ENCODE measurements at regions not wholly inside any gene's neighbourhood (a gene's known extent, or its start where the extent isn't known, plus 50 kb on each side); places are given as distances from the start of the nearest gene placed in this dataset.

DNA sequence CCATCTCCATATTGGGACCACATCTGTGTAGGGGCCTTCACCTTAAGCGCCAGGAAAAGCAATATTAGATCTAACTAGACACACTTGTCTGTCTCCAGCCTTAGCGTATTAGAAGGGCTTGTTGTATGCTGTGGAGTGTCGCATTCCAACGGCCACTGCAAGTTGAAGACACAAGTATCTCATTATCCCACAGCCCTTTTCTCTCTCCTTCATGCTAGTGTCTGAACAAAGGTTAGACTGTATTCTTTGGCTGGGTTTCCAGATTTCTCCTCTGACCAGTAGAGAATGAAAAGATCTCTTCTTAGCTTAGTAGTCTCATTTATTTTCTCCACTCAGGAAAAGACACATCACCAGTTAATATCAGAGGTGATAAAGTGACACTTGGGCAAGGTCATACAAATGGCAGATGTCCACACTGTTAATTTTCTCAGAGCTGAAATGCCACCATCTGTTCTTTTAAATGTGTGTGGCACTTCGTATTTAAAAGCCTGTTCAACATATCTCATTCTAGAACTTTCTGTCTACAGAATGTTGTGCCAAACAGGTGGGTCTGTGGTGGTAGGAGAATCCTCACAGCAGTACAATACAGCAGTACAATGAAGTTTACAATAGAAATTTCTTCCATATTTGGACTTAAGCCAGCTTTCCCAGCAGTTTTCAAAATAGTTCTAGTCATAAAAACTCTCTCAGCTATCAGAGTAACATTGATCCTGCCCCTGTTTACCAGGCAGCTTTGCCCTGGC, 94.0 kb upstream of the ITGA6 start:
- FAIRE-seq = no peak

DNA sequence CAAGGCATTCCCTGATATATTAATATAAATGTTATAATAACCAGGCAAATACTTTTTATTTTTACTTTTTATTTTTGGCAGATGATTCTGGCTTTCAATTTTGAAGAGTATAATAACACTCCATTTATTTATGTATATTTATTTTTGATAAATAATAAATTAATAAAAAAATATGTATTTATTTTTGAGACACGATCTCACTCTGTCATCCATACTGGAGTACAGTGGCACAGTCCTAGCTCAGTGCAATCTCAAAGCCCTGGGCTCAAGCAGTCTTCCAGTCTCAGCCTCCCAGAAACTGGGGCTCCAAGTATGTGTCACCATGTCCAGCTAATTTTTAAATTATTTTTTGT, 93.4 kb upstream of the ITGA6 start:
- no peak for FAIRE-seq

DNA sequence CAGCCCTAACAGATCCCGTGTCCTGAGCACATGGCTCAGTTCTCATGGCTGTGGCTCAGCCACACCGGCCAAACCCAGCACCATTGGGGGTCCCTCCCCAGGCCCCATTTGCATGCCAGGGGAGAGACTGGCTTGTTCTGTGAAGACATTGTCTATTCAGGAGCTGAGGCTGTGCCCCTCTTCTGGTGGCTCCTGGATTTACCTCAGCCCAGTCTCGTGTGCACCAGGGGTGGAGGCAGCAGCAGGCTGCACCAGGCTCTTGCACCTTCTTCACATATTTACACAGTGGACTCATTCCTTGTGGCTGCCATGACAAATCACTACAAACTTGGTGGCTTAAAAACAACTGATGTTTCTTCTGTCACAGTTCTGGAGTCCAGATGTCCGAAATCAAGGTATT, 92.4 kb upstream of the ITGA6 start:
- FAIRE-seq = no peak

DNA sequence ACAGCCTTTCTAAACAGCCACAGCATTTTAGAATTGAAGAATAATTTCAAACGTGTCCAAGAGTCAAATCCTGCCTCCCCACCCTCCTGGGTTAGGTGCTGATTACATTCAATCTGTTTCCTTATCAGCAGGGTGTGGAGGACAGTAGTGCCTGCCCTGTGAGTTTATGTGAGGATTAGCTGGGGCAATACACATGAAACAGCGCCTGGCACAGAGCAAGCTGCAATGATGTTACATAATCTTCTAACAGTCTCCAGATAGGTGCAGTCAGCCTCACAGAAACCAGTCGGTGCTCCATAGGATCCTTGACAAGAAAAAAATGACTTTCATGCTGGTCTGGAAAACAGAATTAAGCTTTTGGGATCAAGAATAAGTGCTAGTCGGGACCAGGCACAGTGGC, 91.7 kb upstream of the ITGA6 start:
- peak; percentile 66 for FAIRE-seq

DNA sequence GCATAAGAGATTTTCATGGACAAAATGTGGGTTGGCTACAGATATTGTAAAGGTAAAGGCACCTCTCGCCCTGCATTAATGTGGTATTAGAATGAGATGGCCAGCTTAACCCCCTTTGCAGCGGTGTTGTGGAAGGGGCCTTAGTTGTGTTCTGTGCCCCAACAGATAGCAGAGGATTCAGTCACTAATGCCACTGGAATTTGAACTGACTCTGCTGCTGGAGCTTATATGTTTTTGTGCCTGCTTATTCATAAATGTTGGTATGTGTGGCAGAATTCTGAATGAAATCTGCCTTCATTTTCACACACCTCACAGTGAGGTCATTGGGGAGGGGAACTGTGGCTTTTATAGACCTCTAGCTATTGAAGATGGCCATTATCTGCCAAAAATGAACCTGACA, 90.7 kb upstream of the ITGA6 start:
- no peak for FAIRE-seq

DNA sequence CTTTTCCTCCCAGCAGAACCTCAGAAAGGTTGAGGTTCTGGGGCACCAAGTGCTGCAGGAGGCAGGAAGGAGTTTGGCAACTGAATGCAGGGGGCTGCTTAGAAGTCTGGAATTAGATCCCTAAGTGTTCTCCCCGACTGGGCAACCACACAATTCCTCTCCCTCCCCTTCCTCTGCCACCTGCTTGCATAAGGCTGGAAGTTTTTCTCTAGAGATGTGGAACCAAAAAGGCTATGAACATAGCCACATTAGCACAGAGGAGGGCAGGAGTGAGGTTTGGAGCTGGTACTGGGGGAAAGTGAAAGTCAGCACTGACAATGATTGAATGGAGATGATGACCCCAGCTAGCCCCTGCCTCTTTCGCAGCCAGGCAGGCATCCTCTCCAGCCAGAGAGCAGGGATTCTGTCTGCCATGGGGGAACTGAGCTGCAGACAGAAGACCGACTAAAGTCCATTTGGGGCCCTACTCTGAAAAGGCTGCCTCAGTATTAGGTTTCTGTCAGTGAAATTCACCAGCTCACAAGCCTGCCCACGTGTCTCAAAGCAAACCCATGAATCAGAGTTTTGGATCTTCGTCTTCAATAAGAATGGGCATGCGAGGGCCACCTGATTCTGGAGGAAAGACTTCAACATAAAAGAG, 87.9 kb upstream of the ITGA6 start:
- no peak for FAIRE-seq

DNA sequence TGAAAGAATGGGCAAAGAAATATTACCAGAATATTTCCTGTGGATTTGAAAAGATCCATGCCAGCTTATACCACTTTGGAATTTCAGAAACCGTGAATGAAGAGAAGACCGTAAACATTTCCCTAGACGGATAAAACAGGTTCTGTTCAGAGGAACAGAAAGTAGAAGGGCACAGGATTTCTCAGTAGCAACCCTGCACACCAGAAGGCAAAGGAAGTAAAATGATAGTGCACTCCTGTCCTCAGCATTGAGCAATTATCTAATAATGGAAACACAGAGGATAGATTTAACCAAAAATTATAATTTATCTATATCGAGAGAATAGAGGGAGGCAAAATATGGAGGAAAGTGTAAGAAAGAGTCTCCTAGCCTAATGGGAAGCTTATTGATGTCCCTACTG, 87.0 kb upstream of the ITGA6 start:
- FAIRE-seq = no peak

DNA sequence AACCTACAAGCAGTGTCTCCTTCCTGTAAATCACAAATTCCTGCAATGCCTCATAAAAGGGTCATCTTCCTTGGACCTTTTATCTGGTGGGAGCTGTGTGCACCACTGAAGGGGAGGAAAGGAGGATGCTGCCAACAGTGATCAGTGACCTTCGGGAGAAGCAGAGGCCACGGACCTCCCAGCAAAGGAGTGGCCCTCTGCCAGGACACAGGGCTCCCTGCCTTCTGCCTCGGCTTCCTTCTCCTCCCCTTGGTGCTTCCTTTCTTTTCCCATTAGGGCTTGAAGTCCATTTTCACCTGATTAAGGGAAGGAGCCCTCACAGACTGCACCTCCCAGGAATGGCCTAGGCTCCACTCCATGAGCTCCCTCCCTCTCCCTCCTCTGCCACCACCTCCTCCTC, 85.3 kb upstream of the ITGA6 start:
- no peak for FAIRE-seq

DNA sequence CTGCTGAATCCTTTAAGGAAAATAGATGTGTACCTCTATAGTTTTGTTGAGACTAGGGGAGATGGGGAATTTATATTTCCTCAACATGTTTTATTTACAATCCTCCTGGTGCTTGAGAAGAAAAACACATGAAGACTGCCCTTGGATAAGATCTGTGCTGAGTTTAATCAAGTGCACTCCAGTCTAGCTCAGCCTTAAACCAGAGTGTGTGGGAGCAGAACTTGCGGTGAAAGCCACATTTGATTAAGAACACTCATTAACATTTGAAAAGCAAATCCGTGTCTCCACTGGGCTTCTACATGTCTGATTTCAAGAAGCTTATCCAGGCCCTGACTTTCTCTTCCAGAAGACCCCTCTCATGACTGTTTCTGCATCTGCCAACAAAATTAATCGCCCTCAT, 84.8 kb upstream of the ITGA6 start:
- FAIRE-seq = no peak

DNA sequence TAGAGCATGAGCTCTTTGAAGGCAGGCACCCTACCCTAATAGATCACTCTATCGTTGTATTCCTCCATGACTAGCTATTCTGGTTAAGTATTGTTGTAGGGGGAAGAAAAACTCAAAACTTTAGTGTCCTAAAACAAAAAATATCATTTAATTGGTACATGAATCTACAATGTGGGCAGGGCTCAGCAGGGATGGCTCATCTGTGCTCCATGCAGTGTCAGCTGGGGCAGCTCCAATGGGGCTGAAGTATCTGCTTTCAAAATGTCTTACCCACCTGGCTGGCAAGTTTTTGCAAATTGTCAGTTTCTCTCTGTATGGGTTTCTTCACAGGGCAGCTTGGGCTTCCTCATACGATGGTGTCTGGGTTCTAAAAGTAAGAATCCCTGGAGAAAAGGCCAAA, 83.2 kb upstream of the ITGA6 start:
- no peak for FAIRE-seq

DNA sequence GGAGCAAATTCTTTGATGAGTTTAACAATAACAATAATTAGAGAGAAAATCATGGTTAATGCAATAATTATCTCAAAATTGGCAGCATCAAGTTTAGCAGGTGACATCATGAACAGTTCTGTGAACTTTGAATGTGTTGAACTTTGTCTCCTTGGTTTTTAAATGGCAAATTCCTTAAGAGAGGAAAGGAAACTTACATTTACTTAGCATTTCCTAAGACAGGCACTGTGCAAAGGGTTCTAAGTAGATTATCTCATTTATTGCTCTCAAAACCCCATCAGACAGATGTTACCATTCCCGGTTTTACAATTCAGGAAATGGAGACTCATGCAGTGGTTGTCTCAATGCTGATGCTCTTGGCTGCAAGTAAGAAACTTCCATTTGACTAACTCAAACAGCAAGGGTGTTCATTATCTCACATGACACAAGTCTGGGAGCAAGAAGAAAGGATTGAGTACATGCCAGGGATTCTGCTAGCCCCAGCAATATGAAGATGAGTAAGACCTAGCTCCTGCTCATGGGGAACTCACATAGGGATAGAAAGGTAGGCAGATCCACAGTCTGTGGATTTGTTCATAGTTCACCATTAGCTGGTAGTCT, 81.3 kb upstream of the ITGA6 start:
- FAIRE-seq = no peak

DNA sequence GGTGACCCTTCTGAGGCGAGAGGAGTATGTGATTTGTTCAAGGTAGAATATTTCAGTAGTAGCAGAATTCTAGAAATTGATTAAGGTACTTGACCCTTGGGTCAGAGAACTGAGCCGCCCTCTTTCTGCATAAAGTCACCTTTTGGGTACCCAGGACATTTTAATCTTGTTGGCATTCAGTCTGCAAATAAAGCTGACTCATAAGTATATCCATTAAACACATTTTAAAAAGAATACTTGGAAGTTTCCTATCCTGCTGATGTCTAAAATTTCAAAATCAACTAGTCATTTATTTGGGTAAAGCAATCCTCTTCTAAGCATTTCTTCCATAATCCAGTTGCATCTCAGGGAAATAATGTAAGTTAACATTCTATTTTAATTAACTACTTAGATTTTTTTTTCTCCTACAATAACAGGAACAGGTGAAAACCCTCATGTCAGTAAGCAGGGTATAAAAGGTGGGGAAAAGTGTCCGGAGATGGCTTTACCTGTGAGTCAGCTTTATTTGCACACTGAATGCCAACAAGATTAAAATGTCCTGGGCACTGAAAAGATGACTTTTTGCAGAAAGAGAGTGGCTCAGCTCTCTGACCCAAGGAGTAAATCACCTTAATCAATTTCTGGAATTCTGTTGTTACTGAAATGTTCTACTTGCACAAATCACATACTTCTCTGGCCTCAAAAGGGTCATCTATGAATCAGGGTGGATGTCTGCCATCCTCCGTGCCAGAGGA, 78.7 kb upstream of the ITGA6 start:
- FAIRE-seq = no peak

DNA sequence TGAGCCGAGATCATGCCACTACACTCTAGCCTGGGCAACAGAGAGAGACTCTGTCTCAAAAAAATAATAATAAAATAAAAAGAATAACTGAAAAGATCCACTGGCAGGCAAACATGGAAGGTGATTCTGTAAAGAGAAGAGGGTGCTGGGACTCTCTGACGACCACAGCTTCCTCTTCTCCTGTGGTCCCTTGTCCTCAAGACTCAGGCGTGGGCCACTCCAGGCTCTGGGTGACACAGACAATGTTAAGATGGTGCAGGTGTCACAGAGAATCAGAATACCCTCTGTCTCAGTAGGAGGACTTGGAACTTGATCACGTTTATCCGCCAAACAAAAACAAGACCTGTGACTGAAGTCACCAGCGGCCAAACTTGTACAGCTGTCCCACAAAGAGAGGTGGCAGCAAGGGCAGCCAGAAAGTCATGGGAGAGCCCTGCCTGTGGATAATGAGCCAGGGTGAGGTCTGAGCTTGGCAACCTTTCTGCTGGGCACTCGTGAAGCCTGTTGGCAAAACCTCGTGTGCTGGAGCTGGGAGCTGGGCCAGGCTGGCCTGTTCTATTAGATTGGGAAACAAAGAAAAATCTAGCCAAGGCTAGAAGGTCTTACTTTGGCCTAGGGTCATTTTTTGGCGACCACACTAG, 76.4 kb upstream of the ITGA6 start:
- FAIRE-seq = no peak

DNA sequence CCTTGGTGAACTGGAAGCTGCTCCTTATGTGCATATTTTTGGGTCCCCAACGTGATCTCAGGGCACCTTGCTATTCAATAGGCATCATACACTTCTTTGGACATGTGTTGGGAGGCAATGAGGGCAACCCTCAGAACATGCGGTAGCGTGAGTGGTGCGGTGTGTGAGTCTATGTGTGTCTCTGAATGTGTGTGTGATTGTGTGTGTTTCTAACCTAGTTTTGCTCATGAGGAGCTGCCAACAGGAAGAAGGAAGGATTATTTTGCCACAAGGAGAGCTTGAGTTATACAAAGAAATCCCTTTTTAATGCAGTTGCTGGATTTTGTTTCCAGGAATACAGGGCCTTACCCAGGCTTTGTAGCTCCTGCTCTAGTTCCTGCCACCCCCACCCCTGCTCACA, 75.8 kb upstream of the ITGA6 start:
- FAIRE-seq = no peak

DNA sequence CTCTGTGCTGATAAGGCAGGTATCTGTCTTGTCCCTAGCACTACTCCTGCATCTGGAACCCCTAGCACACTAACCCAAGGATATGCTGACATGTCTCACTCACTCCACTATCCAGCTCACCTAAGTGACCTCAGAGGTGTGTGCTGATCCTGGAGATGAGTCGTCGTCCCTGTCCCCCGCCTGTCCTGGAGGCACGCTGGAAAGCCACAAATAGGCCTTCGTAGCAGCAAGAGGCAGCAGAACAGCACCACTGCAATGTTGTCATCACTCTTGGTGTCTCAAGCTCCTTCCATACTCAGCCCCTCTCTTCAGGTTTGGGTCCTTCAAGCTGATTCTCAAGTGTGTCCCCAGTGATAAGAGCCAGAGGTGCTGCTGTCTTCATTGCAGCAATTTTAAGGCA, 73.0 kb upstream of the ITGA6 start:
- no peak for FAIRE-seq

DNA sequence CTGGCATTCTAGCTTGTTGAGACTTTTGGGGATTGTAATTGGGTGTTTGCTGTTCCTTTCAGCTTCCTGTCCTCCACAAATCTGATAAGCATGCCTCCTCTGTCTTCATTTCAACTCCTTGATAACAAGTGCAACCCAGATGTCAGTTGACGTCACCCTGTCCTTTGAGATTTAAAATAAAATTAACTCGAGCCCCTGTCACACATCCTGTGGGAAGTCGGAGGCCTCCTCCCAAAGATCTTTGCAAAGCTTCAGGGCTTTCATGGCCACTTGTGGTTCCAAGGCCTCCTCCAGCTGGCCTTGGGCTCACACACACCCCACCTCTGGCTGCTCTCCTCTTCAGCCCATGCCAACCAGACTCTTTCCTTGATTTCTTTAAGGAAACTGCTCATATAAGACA, 69.9 kb upstream of the ITGA6 start:
- no peak for FAIRE-seq

DNA sequence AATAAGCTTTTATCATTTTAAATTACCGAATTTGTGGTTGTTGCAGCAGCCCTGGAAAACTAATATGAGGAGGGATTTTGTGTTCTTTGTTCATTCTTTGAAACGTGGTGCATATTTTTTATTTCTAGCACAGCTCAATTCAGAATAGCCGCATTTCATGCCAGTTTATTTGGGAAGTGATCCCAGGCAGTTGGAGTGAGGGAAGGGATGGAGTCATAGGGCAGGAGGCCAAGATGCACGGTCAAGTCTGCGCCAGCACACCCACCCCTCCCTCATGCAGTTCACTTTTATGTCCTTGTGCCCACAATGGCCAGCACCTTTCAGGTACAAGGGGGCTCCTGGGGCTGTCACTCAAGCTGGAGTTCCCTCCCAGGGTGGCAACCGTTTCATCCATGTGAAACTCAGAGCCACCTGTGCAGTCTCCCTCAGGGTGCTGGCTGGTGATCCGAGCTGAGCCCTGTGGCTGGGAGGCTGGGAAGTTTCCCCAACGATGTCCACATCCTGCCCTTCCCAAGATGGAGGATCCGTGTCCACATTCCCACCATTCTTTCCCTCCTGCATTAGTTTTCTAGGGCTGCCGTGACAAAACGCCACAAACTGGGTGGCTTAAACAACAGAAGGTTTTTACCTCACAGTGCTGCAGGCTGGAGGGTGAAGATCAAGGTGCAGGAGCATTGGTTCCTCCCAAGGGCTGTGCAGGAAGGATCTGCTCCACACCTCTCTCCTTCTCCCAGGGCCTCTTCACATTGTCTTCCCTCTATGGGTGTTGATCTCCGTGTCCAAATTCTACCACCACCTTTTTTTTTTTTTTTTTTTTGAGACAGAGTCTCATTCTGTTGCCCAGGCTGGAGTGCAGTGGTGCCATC, 68.5 kb upstream of the ITGA6 start:
- FAIRE-seq = no peak

DNA sequence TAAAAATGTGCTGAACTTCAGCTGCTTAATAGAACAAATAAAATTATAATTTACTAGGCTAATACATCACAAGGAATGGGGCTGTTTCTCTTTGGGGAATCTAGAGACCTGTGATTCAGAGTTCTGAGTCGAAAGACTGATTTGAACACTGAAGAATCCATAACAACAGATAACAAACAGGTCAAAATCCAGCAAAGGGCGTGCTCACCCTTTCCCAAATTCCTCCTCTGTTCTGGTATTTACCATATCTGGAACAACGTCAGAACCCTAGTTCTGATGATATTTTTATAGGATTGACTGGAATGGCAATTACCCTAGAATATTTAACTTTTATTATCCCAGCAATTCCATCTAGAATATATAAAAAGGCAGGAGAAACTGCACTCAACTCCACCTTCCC, 66.0 kb upstream of the ITGA6 start:
- FAIRE-seq = no peak

DNA sequence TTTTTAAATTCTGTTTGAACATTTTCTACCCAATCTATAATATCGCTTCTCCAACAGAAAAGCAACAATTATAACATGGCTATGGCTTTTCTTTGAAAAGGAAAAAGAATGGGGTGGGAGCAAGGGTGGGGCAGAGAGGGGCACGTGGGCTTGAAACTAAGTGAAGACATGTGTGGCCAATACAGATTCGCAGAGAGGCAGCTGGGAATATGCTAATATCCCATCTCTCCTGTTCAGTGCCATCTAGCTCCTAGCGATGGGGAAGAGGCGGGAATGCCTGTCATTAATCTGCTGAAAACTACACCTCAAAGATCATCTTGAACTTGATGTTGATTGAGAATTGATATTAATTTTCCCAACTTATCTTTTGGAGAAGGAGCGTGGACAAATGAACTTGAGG, 65.5 kb upstream of the ITGA6 start:
- no peak for FAIRE-seq

DNA sequence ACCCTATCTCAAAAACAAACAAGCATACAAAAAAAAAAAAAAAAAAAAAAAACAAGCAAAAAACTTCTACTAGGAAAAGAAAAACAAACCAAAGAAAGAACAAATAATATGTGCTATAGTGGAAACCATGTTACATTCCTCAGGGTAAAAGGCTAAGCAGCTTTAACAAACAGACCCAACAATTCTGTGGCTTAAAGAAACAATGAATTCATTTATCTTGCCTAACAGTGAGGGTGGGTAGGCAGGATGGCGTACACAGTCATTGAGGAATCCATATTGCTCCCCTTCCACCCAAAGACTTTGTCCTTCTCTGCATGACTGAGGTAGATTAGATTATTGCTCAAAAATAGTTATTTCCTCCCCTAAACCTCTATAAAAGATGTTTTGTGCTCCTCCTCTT, 63.1 kb upstream of the ITGA6 start:
- FAIRE-seq = no peak

DNA sequence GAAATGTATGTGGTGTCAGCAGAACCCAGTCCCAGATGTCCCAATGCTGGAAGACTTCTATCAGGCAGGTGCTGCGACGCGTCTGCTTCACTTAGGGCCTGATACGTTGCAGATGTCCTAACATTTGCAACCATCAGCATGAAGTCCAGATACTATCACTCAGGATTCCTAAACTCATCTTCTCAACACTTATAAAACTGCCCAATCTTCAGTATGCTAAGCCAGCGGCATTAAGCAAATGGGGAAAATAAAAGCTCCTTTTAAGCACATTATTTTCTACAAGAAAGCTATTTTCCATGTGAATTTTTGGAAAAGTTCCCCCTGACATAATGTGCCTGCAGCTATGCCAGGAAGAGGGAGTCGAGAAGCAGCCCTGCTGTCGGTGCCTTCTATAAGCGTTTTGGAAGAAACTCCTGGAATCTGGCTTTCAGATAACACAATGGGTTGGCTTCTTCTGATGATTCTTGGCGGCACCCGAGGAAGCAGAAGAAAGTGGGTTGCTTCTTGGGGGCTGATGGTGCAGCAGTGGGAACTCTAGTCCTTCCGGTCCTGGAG, 60.7 kb upstream of the ITGA6 start:
- no peak for FAIRE-seq

DNA sequence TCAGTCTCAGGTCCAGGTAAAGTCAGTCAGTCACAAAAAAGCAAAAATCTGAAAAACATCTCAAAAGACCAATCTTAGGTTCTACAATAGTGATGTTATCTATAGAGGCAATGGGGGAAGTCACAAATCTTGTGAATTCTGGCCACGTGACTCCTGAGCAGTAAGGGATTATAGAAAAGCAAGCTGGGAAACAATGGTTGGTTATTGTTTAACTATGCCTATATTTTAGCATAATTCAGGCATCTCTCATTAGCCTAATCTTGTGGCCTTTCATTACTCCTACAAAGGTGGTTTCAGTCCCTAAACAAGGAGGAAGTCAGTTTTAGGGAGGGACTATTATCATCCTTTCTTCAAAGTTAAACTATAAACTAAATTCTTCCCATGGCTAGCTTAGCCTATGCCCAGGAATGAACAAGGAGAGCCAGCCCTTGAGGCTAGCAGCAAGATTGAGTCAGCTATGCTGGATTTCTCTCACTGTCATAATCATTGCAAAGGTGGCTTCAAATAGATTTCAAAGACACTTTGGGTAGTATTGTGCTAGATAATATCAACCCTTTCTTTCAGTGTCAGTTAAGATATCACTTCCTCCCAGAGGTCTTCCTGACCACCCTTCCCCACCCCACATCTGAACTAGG, 56.4 kb upstream of the ITGA6 start:
- no peak for FAIRE-seq
